GM19395 (cell line): ENCODE measurements at regions not wholly inside any gene's neighbourhood (a gene's known extent, or its start where the extent isn't known, plus 50 kb on each side); places are given as distances from the start of the nearest gene placed in this dataset.

ENCODE experiments used
- ATAC-seq: cut with Tn5 transposase; IDR thresholded peaks from one replicate; pipeline ENCODE4 v1.9.1; 2021; ENCODE audit warnings: mild to moderate bottlenecking, moderate library complexity; ENCODE audit not compliant: unreplicated experiment

GRCh38 chr2:207403141-207403540, 126.6 kb upstream of the CREB1 start:
- no peak for ATAC-seq

GRCh38 chr2:207403950-207404349, 125.8 kb upstream of the CREB1 start:
- ATAC-seq = no peak

GRCh38 chr2:207405150-207405549, 124.6 kb upstream of the CREB1 start:
- ATAC-seq = no peak

- ATAC-seq = peak; percentile 85
These were observed 121.5 kb upstream of the CREB1 start for GRCh38 chr2:207408086-207408794.

GRCh38 chr2:207409517-207409916, 120.2 kb upstream of the CREB1 start:
- no peak for ATAC-seq

GRCh38 chr2:207412787-207413310, 116.9 kb upstream of the CREB1 start:
- ATAC-seq = no peak

GRCh38 chr2:207413376-207413907, 116.3 kb upstream of the CREB1 start:
- no peak for ATAC-seq

- no peak for ATAC-seq
These were observed 113.7 kb upstream of the CREB1 start for GRCh38 chr2:207416111-207416510.

GRCh38 chr2:207416900-207417299, 112.9 kb upstream of the CREB1 start:
- no peak for ATAC-seq

- ATAC-seq = no peak
These were observed 112.5 kb upstream of the CREB1 start for GRCh38 chr2:207417301-207417718.

- no peak for ATAC-seq
These were observed 111.3 kb upstream of the CREB1 start for GRCh38 chr2:207418419-207418818.

GRCh38 chr2:207419331-207419730, 110.4 kb upstream of the CREB1 start:
- no peak for ATAC-seq

GRCh38 chr2:207421671-207422070, 108.1 kb upstream of the CREB1 start:
- no peak for ATAC-seq

- ATAC-seq = no peak
These were observed 107.4 kb upstream of the CREB1 start for GRCh38 chr2:207422380-207422779.

GRCh38 chr2:207423886-207424285, 105.9 kb upstream of the CREB1 start:
- peak; percentile 95 for ATAC-seq

GRCh38 chr2:207427986-207428385, 101.8 kb upstream of the CREB1 start:
- no peak for ATAC-seq

- no peak for ATAC-seq
These were observed 101.2 kb upstream of the CREB1 start for GRCh38 chr2:207428573-207428972.

- ATAC-seq = no peak
These were observed 97.3 kb upstream of the CREB1 start for GRCh38 chr2:207432453-207432852.

GRCh38 chr2:207434306-207434705, 95.5 kb upstream of the CREB1 start:
- no peak for ATAC-seq

GRCh38 chr2:207434899-207435465, 94.8 kb upstream of the CREB1 start:
- ATAC-seq = no peak

GRCh38 chr2:207437136-207437523, 92.6 kb upstream of the CREB1 start:
- no peak for ATAC-seq

GRCh38 chr2:207437524-207438143, 92.1 kb upstream of the CREB1 start:
- ATAC-seq = no peak
